ENCODE measurements at regions not wholly inside any gene's neighbourhood (a gene's known extent, or its start where the extent isn't known, plus 50 kb on each side); places are given as distances from the start of the nearest gene placed in this dataset.

- DNase-seq (ENCODE audit: low read depth in 1 of 2, low spot score in 1 of 2): no peak
- TF ChIP-seq CTCF (IDR thresholded peaks at IDR 0.05; ENCODE audit: insufficient read depth, low read length) (no peak), GABPA (IDR thresholded peaks at IDR 0.05; ENCODE audit: low read depth) (no peak), SPI1 (IDR thresholded peaks at IDR 0.05; ENCODE audit: borderline replicate concordance, low read depth) (no peak), POLR2AphosphoS5 (IDR thresholded peaks at IDR 0.05; ENCODE audit: low read depth) (no peak), REST (IDR thresholded peaks at IDR 0.05; ENCODE audit: insufficient replicate concordance, low read depth) (no peak)
These were observed 303.0 kb downstream of the ARL4A start for GRCh38 chr7:12990440-12990839.

GRCh38 chr7:12993025-12993424 lies 305.6 kb downstream of the ARL4A start:
- no peak overlapping the region for H3K27ac ChIP-seq (replicated peaks)
- DNase-seq (ENCODE audit: low read depth in 1 of 2, low spot score in 1 of 2): no peak

More at GRCh38 chr7:12990440-12990839, 303.0 kb downstream of the ARL4A start:
- Histone ChIP-seq H3K27ac (replicated peaks) (no peak overlapping the region), H3K27me3 (ENCODE audit: insufficient read depth, poor library complexity, severe bottlenecking) (no peaks in the 10 kb centered on the region), H3K4me3 (replicated peaks; ENCODE audit: insufficient read depth, low read length) (no peak overlapping the region)

More at GRCh38 chr7:12993025-12993424, 305.6 kb downstream of the ARL4A start:
- TF ChIP-seq POLR2AphosphoS5 (IDR thresholded peaks at IDR 0.05; ENCODE audit: low read depth) (no peak), CTCF (IDR thresholded peaks at IDR 0.05; ENCODE audit: insufficient read depth, low read length) (no peak), REST (IDR thresholded peaks at IDR 0.05; ENCODE audit: insufficient replicate concordance, low read depth) (no peak), SPI1 (IDR thresholded peaks at IDR 0.05; ENCODE audit: borderline replicate concordance, low read depth) (no peak), GABPA (IDR thresholded peaks at IDR 0.05; ENCODE audit: low read depth) (no peak)
- Histone ChIP-seq H3K4me3 (replicated peaks; ENCODE audit: insufficient read depth, low read length) (no peak overlapping the region), H3K27me3 (ENCODE audit: insufficient read depth, poor library complexity, severe bottlenecking) (no peaks in the 10 kb centered on the region)
